HL-60 (cell line): ENCODE measurements at regions not wholly inside any gene's neighbourhood (a gene's known extent, or its start where the extent isn't known, plus 50 kb on each side); places are given as distances from the start of the nearest gene placed in this dataset.

Experiments used
- DNase-seq, 2 experiments: peaks; one replicate each; pipeline ENCODE4 v3.0.0-alpha.2; 2010 to 2020; ENCODE audit warnings: low read depth in 1 of 2, low spot score in 1 of 2
- H3K27ac ChIP-seq: fragments of 250-450 bp; sonication (Bioruptor Pico); replicated peaks from 2 replicates; pipeline ENCODE4 v1.5.1; 2020; ENCODE audit warnings: mild to moderate bottlenecking, moderate library complexity
- H3K27me3 ChIP-seq: fragments of 250-450 bp; sonication (Bioruptor Pico); 2 replicates; pipeline ENCODE4 v1.5.1; 2021; ENCODE audit warnings: mild to moderate bottlenecking, moderate library complexity; ENCODE audit not compliant: insufficient read depth, poor library complexity, severe bottlenecking
- H3K4me3 ChIP-seq: replicated peaks from 2 replicates; pipeline ENCODE4 v1.5.1; 2011; ENCODE audit warnings: mild to moderate bottlenecking, control low read depth, low read length; ENCODE audit not compliant: insufficient read depth
- GABPA ChIP-seq: IDR thresholded peaks from 2 replicates; pipeline ENCODE4 v1.6.1; 2012; ENCODE audit warnings: low read depth
- POLR2AphosphoS5 ChIP-seq: IDR thresholded peaks from 2 replicates; pipeline ENCODE4 v1.6.1; 2012; ENCODE audit warnings: low read depth
- REST ChIP-seq: IDR thresholded peaks from 2 replicates; pipeline ENCODE4 v1.6.1; 2012; ENCODE audit warnings: low read depth; ENCODE audit not compliant: insufficient replicate concordance
- SPI1 ChIP-seq: IDR thresholded peaks from 2 replicates; pipeline ENCODE4 v1.6.1; 2012; ENCODE audit warnings: low read depth, mild to moderate bottlenecking, borderline replicate concordance
- TF ChIP-seq, protein P1 (sequence below): IDR thresholded peaks from one replicate; pipeline ENCODE4 v1.5.1; 2011; ENCODE audit warnings: low read length, control low read depth, inconsistent platforms; ENCODE audit not compliant: insufficient read depth

DNA sequence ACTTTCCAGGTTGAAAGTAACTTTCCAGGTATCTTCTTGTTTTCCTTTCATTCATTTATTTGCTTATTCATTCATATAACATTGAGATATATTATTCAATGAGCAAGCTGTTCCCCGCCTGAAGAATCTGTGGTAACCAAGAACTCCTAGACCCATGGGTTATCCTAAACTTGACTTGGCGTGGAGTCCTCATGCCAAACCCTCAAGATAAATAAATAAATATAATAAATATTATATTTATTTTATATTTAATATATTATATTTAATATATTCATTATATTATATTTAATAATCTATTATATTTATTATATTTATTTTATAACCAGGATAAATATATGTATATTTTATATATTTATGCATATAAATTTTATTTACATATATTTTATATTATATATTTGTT, 674.8 kb downstream of the SUCLG1 start:
- no peak for DNase-seq
- Histone ChIP-seq H3K27ac (no peak overlapping the region), H3K4me3 (no peak overlapping the region), H3K27me3 (no peaks in the 10 kb centered on the region)
- no peak for TF ChIP-seq GABPA
- no peak for TF ChIP-seq REST
- TF ChIP-seq SPI1, result no peak
- TF ChIP-seq, protein P1, sequence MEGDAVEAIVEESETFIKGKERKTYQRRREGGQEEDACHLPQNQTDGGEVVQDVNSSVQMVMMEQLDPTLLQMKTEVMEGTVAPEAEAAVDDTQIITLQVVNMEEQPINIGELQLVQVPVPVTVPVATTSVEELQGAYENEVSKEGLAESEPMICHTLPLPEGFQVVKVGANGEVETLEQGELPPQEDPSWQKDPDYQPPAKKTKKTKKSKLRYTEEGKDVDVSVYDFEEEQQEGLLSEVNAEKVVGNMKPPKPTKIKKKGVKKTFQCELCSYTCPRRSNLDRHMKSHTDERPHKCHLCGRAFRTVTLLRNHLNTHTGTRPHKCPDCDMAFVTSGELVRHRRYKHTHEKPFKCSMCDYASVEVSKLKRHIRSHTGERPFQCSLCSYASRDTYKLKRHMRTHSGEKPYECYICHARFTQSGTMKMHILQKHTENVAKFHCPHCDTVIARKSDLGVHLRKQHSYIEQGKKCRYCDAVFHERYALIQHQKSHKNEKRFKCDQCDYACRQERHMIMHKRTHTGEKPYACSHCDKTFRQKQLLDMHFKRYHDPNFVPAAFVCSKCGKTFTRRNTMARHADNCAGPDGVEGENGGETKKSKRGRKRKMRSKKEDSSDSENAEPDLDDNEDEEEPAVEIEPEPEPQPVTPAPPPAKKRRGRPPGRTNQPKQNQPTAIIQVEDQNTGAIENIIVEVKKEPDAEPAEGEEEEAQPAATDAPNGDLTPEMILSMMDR, result no peak
- TF ChIP-seq POLR2AphosphoS5, result no peak

DNA sequence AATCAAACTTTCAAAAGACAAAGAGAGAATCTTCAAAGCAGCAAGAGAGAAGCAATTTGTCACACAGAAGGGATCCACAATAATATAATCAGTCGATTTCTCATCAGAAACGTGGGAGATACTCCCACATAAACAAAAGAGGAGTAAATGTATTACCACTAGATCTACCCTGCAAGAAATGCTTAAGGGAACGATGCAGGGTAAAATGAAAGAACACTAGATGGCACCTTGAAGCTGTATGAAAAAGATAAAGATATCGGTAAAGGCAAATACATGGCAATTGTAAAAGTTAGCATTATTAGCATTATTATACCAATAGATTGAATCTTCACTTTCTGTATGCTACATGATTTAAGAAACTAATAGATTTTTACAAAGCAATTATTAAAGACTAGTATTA, 677.0 kb downstream of the SUCLG1 start:
- H3K4me3 ChIP-seq, result no peak overlapping the region
- TF ChIP-seq SPI1 (no peak), POLR2AphosphoS5 (no peak), REST (no peak)
- TF ChIP-seq, protein P1, result no peak
- no peaks in the 10 kb centered on the region for H3K27me3 ChIP-seq
- H3K27ac ChIP-seq, result no peak overlapping the region
- DNase-seq, result no peak

DNA sequence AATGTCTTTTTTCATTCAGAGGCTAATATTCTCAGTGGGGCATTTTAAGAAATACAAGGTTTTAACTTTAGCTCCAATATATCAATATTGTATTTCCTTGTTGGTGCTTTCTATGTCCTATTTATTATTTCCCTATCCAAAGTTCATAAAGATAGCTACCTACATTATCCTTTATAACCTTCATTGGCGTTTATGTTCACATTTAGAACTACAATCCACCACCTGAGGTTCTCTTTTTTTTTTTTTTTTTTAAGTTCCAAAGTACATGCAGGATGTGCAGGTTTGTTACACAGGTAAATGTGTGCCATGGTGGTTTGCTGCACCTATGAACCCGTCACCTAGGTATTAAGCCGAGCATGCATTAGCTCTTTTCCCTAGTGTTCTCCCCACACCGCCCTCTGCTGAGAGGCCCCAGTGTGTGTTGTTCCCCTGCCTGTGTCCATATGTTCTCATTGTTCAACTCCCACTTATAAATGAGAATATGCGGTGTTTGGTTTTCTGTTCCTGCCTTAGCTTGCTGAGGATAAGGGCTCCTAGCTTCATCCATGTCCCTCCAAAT, 694.6 kb downstream of the SUCLG1 start:
- H3K27me3 ChIP-seq, result no peaks in the 10 kb centered on the region
- no peak for DNase-seq
- no peak overlapping the region for H3K4me3 ChIP-seq
- no peak overlapping the region for H3K27ac ChIP-seq
- no peak for TF ChIP-seq GABPA
- TF ChIP-seq POLR2AphosphoS5, result no peak
- no peak for TF ChIP-seq REST
- no peak for TF ChIP-seq SPI1
- TF ChIP-seq, protein P1, result no peak
